Activated naive CD4-positive, alpha-beta T cell treated with anti-CD3 and anti-CD28 coated beads, Interleukin-2, amount 10 ng/mL, durations not matched to agents 7 days and 5 days (primary cell): ENCODE measurements at regions not wholly inside any gene's neighbourhood (a gene's known extent, or its start where the extent isn't known, plus 50 kb on each side); places are given as distances from the start of the nearest gene placed in this dataset.
"Not testable (repeated sequence)": the region's sequence is repeated elsewhere in the genome, so short reads cannot be mapped to it uniquely, and the experiment has no call there.

Experiments
- CTCF ChIA-PET: fragments of 350-600 bp; sonication (Branson Sonifier 250); formaldehyde crosslinking; loops from one replicate; lab custom pipeline; 2021; ENCODE audit warnings: antibody characterized with exemption; lab: Charles Lee
- DNase-seq: peaks from one replicate; pipeline ENCODE4 v3.0.0-alpha.2; 2020
- H3K27ac Mint-ChIP-seq: one replicate; pipeline ENCODE4 v1.8.0; 2021; ENCODE audit warnings: mild to moderate bottlenecking, moderate library complexity, mixed read lengths
- H3K27me3 Mint-ChIP-seq: one replicate; pipeline ENCODE4 v1.8.0; 2021; ENCODE audit warnings: mild to moderate bottlenecking, mixed read lengths
- H3K36me3 Mint-ChIP-seq: one replicate; pipeline ENCODE4 v1.8.0; 2021; ENCODE audit warnings: mixed read lengths
- H3K4me1 Mint-ChIP-seq: one replicate; pipeline ENCODE4 v1.8.0; 2021; ENCODE audit warnings: mixed read lengths
- H3K4me3 Mint-ChIP-seq: one replicate; pipeline ENCODE4 v1.8.0; 2021; ENCODE audit warnings: mild to moderate bottlenecking, moderate library complexity, mixed read lengths
- H3K9me3 Mint-ChIP-seq: one replicate; pipeline ENCODE4 v1.8.0; 2021; ENCODE audit warnings: mixed read lengths

DNA sequence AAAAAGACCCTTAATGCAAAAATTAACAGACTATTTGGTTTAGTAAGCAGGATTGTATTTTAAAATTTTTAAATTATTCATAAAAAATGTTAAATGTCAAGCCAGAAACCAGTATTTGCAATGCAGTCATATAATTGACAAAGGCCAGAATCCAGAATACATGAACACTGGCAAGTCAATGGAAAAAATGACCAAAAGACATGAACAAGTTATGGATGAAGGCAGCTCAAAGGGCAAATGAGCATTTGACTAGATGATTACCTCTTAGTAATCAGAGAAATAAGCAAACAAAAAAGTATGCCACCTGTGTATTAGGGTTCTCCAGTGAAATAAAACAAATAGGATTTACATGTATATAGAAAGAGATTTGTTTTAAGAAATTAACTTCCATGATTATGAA lies 80.9 kb upstream of the PLGLB2 start:
- DNase-seq, H3K9me3 Mint-ChIP-seq, H3K4me3 Mint-ChIP-seq, H3K36me3 Mint-ChIP-seq, H3K27ac Mint-ChIP-seq, H3K27me3 Mint-ChIP-seq, CTCF ChIA-PET, H3K4me1 Mint-ChIP-seq: not testable (repeated sequence)

DNA sequence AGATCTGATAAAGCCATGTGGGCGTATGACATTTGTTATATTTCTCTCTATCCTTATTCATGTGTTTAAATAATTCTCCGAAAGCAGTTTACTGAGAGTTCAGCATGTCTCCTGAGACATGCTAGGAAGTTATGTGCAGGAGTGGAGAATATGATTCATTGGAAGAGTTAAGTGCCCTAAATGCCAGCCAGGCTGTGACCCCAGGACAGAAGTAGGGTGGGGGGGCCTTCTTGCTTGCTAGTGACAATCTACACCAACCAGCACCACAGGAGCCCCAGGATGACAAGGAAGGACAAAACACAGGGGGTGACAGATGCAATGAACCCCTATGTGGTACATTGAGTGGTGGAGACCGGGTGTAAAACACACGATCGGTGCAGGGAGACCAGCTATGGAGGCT lies 79.5 kb upstream of the PLGLB2 start:
- DNase-seq, H3K4me3 Mint-ChIP-seq, CTCF ChIA-PET, H3K27me3 Mint-ChIP-seq, H3K27ac Mint-ChIP-seq, H3K4me1 Mint-ChIP-seq, H3K9me3 Mint-ChIP-seq, H3K36me3 Mint-ChIP-seq: not testable (repeated sequence)

DNA sequence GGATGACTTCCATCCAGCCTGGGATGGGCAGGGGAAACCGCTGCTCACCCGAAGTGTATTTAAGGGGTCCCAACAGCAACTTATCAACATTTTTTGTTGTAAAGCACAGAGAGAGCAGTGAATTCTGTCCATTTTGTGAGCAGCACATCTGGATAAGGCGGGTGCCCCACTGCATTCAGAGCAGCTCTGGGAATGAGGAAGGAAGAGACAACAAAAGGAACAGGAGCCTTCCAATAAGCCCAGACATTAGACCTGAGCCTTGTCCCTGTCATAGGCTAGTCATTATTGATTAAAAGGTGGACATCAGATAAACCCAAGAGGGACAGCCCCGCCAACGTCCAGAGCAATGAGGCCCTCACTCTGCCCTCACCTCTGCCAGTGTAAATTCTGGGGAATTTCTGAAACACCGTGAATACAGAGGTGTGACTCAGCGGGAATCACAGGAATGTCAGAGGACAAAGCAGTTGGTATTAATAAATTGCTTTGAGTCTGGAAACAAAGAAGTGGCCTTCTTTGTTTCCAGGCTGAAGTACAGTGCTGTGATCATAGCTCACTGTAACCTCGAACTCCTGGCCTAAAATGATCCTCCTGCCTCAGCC lies 78.2 kb upstream of the PLGLB2 start:
- H3K27me3 Mint-ChIP-seq, H3K4me3 Mint-ChIP-seq, H3K36me3 Mint-ChIP-seq, H3K27ac Mint-ChIP-seq, H3K9me3 Mint-ChIP-seq, DNase-seq, H3K4me1 Mint-ChIP-seq, CTCF ChIA-PET: not testable (repeated sequence)

DNA sequence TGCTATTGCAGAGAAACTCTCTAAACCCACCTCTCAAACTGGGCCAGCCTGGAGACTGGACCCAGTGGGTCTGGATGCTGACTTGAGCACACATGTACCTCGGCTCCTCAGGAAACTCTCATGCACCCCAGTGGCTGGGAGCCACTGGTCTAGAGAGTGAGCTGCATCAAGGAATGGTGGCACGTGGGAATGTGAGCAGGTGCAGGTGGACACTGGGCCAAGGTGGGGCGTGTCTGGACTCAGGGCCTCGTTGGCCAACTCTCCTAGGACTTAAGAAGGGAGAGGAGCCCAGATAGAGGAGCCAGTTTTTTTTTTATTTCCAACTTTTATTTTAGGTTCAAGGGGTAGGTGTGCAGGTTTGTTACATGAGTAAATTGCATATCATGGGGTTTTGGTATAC lies 75.5 kb upstream of the PLGLB2 start:
- CTCF ChIA-PET, H3K27ac Mint-ChIP-seq, H3K27me3 Mint-ChIP-seq, H3K4me3 Mint-ChIP-seq, H3K9me3 Mint-ChIP-seq, H3K4me1 Mint-ChIP-seq, H3K36me3 Mint-ChIP-seq, DNase-seq: not testable (repeated sequence)

DNA sequence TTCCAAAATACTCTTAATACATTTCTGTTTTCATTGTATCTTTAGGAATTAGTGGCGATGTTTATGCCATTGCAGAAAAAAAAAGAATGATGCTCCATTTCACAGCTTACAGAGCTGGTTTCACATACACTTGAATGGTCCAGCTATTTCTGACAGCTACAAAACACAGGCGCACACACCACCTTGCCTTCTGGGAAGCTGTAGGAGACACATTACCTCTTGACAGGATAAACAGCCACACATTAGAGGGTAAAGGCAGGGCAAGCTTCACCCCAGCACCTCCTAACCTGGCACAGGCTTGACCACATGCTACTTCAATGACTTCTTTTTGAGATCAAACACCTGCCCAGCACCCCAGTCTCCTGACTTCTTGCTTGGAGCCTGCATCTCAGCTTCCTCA lies 73.2 kb upstream of the PLGLB2 start:
- H3K9me3 Mint-ChIP-seq, H3K27ac Mint-ChIP-seq, H3K36me3 Mint-ChIP-seq, H3K27me3 Mint-ChIP-seq, DNase-seq, H3K4me1 Mint-ChIP-seq, CTCF ChIA-PET, H3K4me3 Mint-ChIP-seq: not testable (repeated sequence)

DNA sequence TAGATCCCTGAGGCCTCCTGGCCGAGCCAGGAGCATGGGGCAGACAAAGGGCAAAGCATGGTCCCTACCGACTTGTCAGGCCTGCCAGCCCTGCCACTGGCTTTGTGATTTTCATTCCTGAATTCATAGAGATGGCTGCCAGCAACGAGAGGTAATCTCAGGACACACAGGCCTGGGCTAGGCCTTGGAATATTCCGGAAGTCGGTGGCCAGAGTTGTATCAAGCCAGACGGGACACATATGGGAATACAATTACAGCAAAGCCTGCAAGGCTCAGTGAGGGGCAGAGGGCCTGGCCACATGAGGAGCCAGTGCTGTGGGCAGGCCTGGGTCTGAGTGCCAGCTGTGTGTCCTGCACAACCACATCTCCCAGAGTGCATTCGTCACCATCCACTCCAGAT lies 72.4 kb upstream of the PLGLB2 start:
- H3K27me3 Mint-ChIP-seq, H3K27ac Mint-ChIP-seq, H3K4me1 Mint-ChIP-seq, H3K9me3 Mint-ChIP-seq, H3K4me3 Mint-ChIP-seq, H3K36me3 Mint-ChIP-seq, CTCF ChIA-PET, DNase-seq: not testable (repeated sequence)

DNA sequence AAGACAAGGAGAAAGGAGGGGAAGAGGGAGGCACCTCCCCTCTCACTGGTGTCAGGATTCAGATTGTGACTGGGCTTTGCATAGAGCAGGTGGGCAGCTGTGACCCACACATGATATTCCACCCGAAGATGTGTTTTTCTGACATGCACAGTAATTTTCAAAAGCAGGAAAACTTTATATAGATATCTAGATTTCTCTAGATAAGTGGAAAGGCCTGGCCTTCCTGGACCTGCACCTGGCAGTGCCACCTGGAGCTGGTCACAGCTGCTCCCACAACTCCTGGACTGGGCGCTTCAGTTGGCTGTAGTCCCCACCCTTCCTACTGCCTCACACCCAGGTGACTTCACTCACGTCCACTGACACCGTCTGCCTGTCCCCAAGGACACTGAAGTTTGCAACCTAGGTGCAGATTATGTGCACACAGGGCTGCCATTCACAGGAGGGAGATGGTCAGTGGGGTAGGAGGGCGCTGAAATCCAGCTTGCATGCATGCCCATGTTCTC lies 70.4 kb upstream of the PLGLB2 start:
- DNase-seq, H3K36me3 Mint-ChIP-seq, H3K4me1 Mint-ChIP-seq, CTCF ChIA-PET, H3K27me3 Mint-ChIP-seq, H3K27ac Mint-ChIP-seq, H3K9me3 Mint-ChIP-seq, H3K4me3 Mint-ChIP-seq: not testable (repeated sequence)

DNA sequence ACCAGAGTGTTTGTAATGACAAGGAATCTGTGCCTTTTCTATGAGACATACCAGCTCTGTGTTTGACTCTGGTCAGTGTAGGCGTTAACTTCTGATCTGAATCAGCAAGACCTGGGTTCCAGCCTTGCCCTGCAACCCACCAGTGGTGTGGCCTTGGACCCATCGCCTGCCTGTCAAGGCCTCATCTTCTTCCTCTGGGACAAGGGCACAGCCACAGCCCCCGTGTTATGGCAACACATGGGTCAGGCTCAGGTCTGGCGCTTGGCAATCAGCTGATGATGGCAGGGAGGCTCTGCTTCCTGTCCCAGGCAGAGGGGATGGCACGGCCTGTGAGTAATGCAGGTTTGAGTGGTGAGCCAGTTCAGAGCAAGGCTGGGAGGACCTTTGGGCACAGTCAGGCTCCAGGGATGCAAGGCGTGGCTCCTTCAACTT lies 69.1 kb upstream of the PLGLB2 start:
- H3K27ac Mint-ChIP-seq, CTCF ChIA-PET, DNase-seq, H3K4me1 Mint-ChIP-seq, H3K36me3 Mint-ChIP-seq, H3K9me3 Mint-ChIP-seq, H3K27me3 Mint-ChIP-seq, H3K4me3 Mint-ChIP-seq: not testable (repeated sequence)

DNA sequence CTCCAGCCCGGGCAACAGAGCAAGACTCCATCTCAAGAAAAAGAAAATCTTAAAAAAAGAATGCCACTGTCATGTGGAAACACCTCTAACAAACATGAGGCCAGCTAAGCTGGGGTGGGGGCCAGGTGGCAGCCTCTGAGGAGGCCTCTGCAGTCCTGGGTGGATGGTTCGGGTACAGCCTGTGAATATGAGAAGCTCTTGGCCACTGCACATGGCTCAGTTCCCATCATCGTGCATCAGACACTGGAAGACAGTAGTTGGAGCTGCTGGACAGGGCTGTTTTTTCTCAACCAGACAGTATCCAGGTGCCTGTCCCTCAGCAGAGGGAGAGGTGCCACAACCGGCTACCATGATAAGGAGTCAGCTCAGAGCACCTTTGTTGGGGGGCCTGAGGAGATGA lies 67.9 kb upstream of the PLGLB2 start:
- H3K27ac Mint-ChIP-seq, H3K36me3 Mint-ChIP-seq, CTCF ChIA-PET, H3K4me1 Mint-ChIP-seq, H3K4me3 Mint-ChIP-seq, H3K9me3 Mint-ChIP-seq, H3K27me3 Mint-ChIP-seq, DNase-seq: not testable (repeated sequence)

DNA sequence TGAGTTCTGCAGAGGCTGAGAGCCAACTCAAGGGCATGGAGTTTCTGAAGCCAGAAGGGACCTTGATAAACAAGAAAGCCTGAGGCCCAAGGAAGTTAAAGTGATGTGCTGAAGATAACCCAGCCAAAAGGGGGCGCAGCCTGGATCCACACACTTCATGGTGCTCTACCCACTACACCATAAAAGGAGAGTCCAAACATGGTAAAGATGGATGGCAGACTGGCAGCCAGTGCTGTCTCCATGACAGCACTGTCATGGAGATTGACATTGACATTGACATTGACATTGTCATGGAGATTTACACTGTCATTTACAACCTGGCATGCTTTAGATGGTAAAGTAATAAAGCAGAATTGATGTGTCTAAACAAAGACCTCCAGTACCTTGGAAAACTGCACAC lies 67.2 kb upstream of the PLGLB2 start:
- H3K4me3 Mint-ChIP-seq, DNase-seq, H3K36me3 Mint-ChIP-seq, H3K4me1 Mint-ChIP-seq, CTCF ChIA-PET, H3K27me3 Mint-ChIP-seq, H3K9me3 Mint-ChIP-seq, H3K27ac Mint-ChIP-seq: not testable (repeated sequence)

DNA sequence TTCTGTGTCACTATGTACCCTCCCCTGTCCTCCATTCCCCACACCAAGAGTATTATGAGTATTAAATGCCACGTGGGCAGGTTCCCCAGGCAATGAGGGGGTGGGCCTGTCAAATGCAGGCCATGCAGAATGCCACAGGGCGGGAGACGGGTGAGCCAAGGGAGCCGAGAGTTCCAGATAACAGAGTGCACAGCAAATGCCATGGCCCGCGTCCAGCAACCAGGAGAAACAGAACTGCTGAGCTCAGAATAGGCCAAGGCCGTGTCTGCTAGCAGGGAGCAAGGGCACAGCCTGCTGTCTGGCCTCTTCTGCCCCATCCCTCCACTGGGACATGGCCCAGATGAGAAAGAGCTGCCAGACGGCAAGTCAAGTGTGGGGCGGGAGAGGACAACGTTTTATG lies 64.4 kb upstream of the PLGLB2 start:
- CTCF ChIA-PET, H3K27me3 Mint-ChIP-seq, H3K4me1 Mint-ChIP-seq, H3K27ac Mint-ChIP-seq, DNase-seq, H3K4me3 Mint-ChIP-seq, H3K9me3 Mint-ChIP-seq, H3K36me3 Mint-ChIP-seq: not testable (repeated sequence)

DNA sequence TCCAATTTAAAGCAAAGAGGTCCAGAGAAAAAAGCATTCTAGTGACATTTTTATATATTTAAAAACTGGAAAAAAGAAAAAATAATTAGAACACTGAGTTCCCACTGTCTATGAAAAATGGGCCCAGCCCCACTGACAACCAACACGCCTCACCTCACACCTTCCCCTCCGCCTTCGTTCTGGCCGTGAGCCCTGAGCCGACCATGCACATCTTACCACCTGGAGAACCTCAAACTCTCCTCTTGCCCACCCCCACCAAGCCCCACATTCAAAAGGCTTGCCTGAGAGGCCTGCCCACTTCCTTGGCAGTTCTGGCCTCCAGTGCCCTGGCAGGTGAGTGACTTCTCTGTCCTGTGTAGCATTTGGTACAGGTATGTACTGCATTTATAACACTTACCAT lies 63.9 kb upstream of the PLGLB2 start:
- DNase-seq, H3K4me3 Mint-ChIP-seq, CTCF ChIA-PET, H3K36me3 Mint-ChIP-seq, H3K27me3 Mint-ChIP-seq, H3K4me1 Mint-ChIP-seq, H3K27ac Mint-ChIP-seq, H3K9me3 Mint-ChIP-seq: not testable (repeated sequence)

DNA sequence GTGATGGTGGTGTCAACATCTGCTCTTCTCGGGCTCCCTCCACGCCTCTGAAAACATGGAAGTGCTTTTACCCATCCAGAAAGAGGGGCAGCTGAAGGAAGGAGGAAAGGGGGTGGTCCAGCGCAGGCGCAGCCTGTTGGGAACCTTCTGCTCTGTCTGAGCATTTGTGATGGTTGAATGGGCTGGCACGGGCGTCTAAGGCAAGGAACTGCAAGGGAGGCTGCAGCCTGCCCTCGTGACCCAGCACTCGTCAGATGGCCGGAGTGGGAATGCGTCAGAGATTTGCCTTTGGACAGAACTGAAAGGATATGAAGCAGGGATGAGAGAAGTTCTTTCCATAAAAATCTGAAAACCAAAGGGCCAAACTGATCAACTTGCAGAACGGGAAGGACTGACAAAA lies 62.3 kb upstream of the PLGLB2 start:
- not testable (repeated sequence) for H3K27ac Mint-ChIP-seq, H3K4me3 Mint-ChIP-seq

DNA sequence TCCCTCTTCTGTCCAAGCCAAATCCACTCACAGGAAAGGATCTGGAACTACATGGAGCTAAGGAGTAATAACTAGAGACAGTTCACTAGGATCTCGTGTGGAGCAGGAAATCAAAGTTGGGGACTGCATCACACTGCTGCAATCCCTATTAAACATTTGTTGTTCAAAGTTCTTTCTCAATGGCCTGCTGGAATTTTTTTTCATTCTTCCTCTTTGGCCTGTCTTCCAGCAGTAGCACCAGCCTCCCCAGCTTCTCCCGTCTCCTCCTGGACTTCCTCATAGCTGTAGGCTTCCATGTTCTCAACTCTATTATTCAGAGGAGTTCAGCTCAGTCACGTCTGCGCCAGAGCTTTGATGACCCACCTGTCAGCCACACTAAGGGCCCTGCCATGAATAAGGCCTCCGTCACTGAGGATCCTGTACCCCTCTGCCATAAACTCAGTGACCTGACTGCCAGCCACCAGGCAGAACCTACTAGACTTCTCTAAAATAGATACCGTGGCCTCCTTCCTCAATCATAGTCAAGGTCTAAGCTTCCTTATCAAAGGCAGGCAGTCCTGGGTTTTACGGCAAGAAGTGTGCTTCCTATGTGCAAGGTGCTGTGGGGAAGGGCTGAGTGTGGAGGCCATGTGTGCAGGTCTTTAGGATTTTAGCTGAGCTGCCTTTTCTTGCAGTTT lies 60.9 kb upstream of the PLGLB2 start:
- H3K4me3 Mint-ChIP-seq, CTCF ChIA-PET, H3K27me3 Mint-ChIP-seq: not testable (repeated sequence)

More for the DNA sequence above, 62.3 kb upstream of the PLGLB2 start:
- DNase-seq, H3K4me1 Mint-ChIP-seq, H3K36me3 Mint-ChIP-seq, H3K27me3 Mint-ChIP-seq, CTCF ChIA-PET, H3K9me3 Mint-ChIP-seq: not testable (repeated sequence)

DNA sequence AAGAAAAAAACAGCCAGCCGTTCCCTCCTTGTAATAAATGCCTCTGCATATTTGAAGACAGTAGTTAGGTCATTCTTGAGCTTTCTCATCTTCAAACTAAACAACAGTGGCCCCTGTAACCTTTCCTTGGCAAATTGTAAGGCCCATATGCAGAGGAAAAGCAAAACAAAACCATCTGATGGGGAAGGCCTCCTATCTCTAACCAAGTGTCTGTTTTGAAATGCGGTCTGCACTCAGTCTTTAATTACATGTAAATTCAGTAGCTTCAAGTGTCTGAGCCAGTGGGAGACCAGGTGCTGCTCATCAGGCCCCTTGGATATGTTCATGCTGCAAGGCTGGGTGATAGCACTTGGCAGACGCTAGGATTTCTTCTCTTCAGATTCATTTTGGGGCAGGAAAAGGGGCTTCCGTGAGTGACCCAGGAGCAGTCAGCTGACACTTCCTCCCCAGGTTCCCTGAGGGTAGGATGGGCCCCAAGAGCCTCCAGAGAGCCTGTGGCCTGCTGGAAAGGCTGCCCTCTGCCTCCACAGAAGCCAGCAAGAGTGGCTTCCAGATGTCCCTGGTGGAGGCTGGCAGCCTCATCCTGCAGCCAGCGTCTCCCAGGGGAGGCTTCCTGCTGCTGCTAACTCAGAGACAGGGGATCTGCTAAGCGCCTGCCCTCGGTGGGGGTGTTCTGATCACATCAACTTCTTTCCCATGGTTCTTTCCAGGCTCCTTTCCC lies 60.2 kb upstream of the PLGLB2 start:
- H3K36me3 Mint-ChIP-seq, H3K4me3 Mint-ChIP-seq, H3K4me1 Mint-ChIP-seq, H3K9me3 Mint-ChIP-seq, H3K27ac Mint-ChIP-seq, H3K27me3 Mint-ChIP-seq, CTCF ChIA-PET, DNase-seq: not testable (repeated sequence)

More for the DNA sequence above, 60.9 kb upstream of the PLGLB2 start:
- not testable (repeated sequence) for H3K36me3 Mint-ChIP-seq, H3K27ac Mint-ChIP-seq, DNase-seq, H3K4me1 Mint-ChIP-seq, H3K9me3 Mint-ChIP-seq
